Memory B cell (primary cell): ENCODE measurements at regions not wholly inside any gene's neighbourhood (a gene's known extent, or its start where the extent isn't known, plus 50 kb on each side); places are given as distances from the start of the nearest gene placed in this dataset.

Source experiments
- ATAC-seq: fragments of 150-1000 bp; cut with Tn5 transposase; 2 replicates; pipeline ENCODE4 v1.10.0; 2021; ENCODE audit warnings: low read depth, mild to moderate bottlenecking, moderate library complexity
- DNase-seq, 2 donors: peaks; one replicate each; pipeline ENCODE4 v3.0.0; 2022; ENCODE audit warnings: low spot score in 2 of 2
- H3K27ac Mint-ChIP-seq: one replicate; pipeline ENCODE4 v1.8.0; 2022; ENCODE audit warnings: mild to moderate bottlenecking, moderate library complexity, mixed read lengths
- H3K27me3 Mint-ChIP-seq: one replicate; pipeline ENCODE4 v1.8.0; 2022; ENCODE audit warnings: mixed read lengths
- H3K36me3 Mint-ChIP-seq: one replicate; pipeline ENCODE4 v1.8.0; 2022; ENCODE audit warnings: mild to moderate bottlenecking, mixed read lengths
- H3K4me1 Mint-ChIP-seq: one replicate; pipeline ENCODE4 v1.8.0; 2022; ENCODE audit warnings: mixed read lengths
- H3K4me3 Mint-ChIP-seq: one replicate; pipeline ENCODE4 v1.8.0; 2022; ENCODE audit warnings: mild to moderate bottlenecking, moderate library complexity, mixed read lengths
- H3K9me3 Mint-ChIP-seq: one replicate; pipeline ENCODE4 v1.8.0; 2022; ENCODE audit warnings: mixed read lengths

- ATAC-seq = no peak
These were observed 591.3 kb upstream of the NOX3 start for GRCh38 chr6:156046841-156047449.

GRCh38 chr6:156046268-156046665, 590.6 kb upstream of the NOX3 start:
- no peak overlapping the region for H3K27ac Mint-ChIP-seq
- DNase-seq (no peak), ATAC-seq (no peak)
- H3K4me3 Mint-ChIP-seq = no peak overlapping the region
- H3K4me1 Mint-ChIP-seq = peaks cover 3% of the 10 kb centered on the region
- no peaks in the 10 kb centered on the region for H3K36me3 Mint-ChIP-seq
- H3K27me3 Mint-ChIP-seq = no peaks in the 10 kb centered on the region
- peaks cover 6% of the 10 kb centered on the region for H3K9me3 Mint-ChIP-seq

More at GRCh38 chr6:156046841-156047449, 591.3 kb upstream of the NOX3 start:
- DNase-seq = no peak
- no peak overlapping the region for H3K4me3 Mint-ChIP-seq
- H3K27me3 Mint-ChIP-seq = no peaks in the 10 kb centered on the region
- H3K36me3 Mint-ChIP-seq = no peaks in the 10 kb centered on the region
- no peak overlapping the region for H3K27ac Mint-ChIP-seq
- H3K9me3 Mint-ChIP-seq = peaks cover 6% of the 10 kb centered on the region
- peaks cover 3% of the 10 kb centered on the region for H3K4me1 Mint-ChIP-seq

- DNase-seq (no peak), ATAC-seq (no peak)
- Mint-ChIP-seq H3K4me3 (no peak overlapping the region), H3K4me1 (peaks cover 3% of the 10 kb centered on the region), H3K27ac (no peak overlapping the region), H3K9me3 (peaks cover 6% of the 10 kb centered on the region), H3K27me3 (no peaks in the 10 kb centered on the region), H3K36me3 (no peaks in the 10 kb centered on the region)
These were observed 590.0 kb upstream of the NOX3 start for GRCh38 chr6:156045401-156046267.

- ATAC-seq = no peak
- Mint-ChIP-seq H3K27me3 (no peaks in the 10 kb centered on the region), H3K36me3 (peaks cover 5% of the 10 kb centered on the region), H3K4me1 (peaks cover 2% of the 10 kb centered on the region), H3K4me3 (no peak overlapping the region), H3K27ac (no peak overlapping the region), H3K9me3 (peaks cover 6% of the 10 kb centered on the region)
- no peak for DNase-seq
These were observed 578.0 kb upstream of the NOX3 start for GRCh38 chr6:156033598-156033997.

GRCh38 chr6:156031516-156031915, 575.9 kb upstream of the NOX3 start:
- no peak for DNase-seq
- H3K4me3 Mint-ChIP-seq = no peak overlapping the region
- peaks cover 5% of the 10 kb centered on the region for H3K36me3 Mint-ChIP-seq
- no peak overlapping the region for H3K27ac Mint-ChIP-seq
- H3K9me3 Mint-ChIP-seq = peaks cover 6% of the 10 kb centered on the region
- H3K4me1 Mint-ChIP-seq = peaks cover 6% of the 10 kb centered on the region
- peaks cover 2% of the 10 kb centered on the region for H3K27me3 Mint-ChIP-seq
- ATAC-seq = no peak

- peaks cover 5% of the 10 kb centered on the region for H3K36me3 Mint-ChIP-seq
- H3K27ac Mint-ChIP-seq = no peak overlapping the region
- H3K9me3 Mint-ChIP-seq = peaks cover 11% of the 10 kb centered on the region
- ATAC-seq (no peak), DNase-seq (no peak)
- no peak overlapping the region for H3K4me3 Mint-ChIP-seq
- H3K27me3 Mint-ChIP-seq = peaks cover 2% of the 10 kb centered on the region
- peaks cover 6% of the 10 kb centered on the region for H3K4me1 Mint-ChIP-seq
These were observed 574.4 kb upstream of the NOX3 start for GRCh38 chr6:156030053-156030452.

- peaks cover 5% of the 10 kb centered on the region for H3K36me3 Mint-ChIP-seq
- ATAC-seq (no peak), DNase-seq (no peak)
- H3K9me3 Mint-ChIP-seq = peaks cover 14% of the 10 kb centered on the region
- no peak overlapping the region for H3K27ac Mint-ChIP-seq
- H3K4me1 Mint-ChIP-seq = peaks cover 6% of the 10 kb centered on the region
- no peak overlapping the region for H3K4me3 Mint-ChIP-seq
- peaks cover 2% of the 10 kb centered on the region for H3K27me3 Mint-ChIP-seq
These were observed 573.8 kb upstream of the NOX3 start for GRCh38 chr6:156029286-156029985.

- H3K4me3 Mint-ChIP-seq = peak overlapping the region; percentile 45
- H3K36me3 Mint-ChIP-seq = peaks cover 6% of the 10 kb centered on the region
- peak overlapping the region; percentile 53 for H3K27ac Mint-ChIP-seq
- ATAC-seq = no peak
- peaks cover 6% of the 10 kb centered on the region for H3K4me1 Mint-ChIP-seq
- H3K27me3 Mint-ChIP-seq = peaks cover 2% of the 10 kb centered on the region
- no peak for DNase-seq
- peaks cover 18% of the 10 kb centered on the region for H3K9me3 Mint-ChIP-seq
These were observed 572.9 kb upstream of the NOX3 start for GRCh38 chr6:156028335-156029131.

- H3K4me1 Mint-ChIP-seq = peaks cover 6% of the 10 kb centered on the region
- peaks cover 2% of the 10 kb centered on the region for H3K27me3 Mint-ChIP-seq
- peaks cover 6% of the 10 kb centered on the region for H3K36me3 Mint-ChIP-seq
- DNase-seq = no peak
- no peak for ATAC-seq
- H3K27ac Mint-ChIP-seq = no peak overlapping the region
- peaks cover 20% of the 10 kb centered on the region for H3K9me3 Mint-ChIP-seq
- H3K4me3 Mint-ChIP-seq = no peak overlapping the region
These were observed 571.6 kb upstream of the NOX3 start for GRCh38 chr6:156027248-156027626.

GRCh38 chr6:156026486-156027247, 571.0 kb upstream of the NOX3 start:
- no peak for DNase-seq
- H3K27ac Mint-ChIP-seq = no peak overlapping the region
- peaks cover 6% of the 10 kb centered on the region for H3K4me1 Mint-ChIP-seq
- ATAC-seq = no peak
- H3K9me3 Mint-ChIP-seq = peaks cover 20% of the 10 kb centered on the region
- H3K27me3 Mint-ChIP-seq = peaks cover 2% of the 10 kb centered on the region
- H3K4me3 Mint-ChIP-seq = no peak overlapping the region
- peaks cover 6% of the 10 kb centered on the region for H3K36me3 Mint-ChIP-seq

- Mint-ChIP-seq H3K27me3 (peaks cover 2% of the 10 kb centered on the region), H3K9me3 (peaks cover 20% of the 10 kb centered on the region), H3K27ac (no peak overlapping the region), H3K4me1 (peaks cover 6% of the 10 kb centered on the region), H3K36me3 (peaks cover 6% of the 10 kb centered on the region), H3K4me3 (no peak overlapping the region)
- ATAC-seq (no peak), DNase-seq (no peak)
These were observed 568.7 kb upstream of the NOX3 start for GRCh38 chr6:156024339-156024738.

GRCh38 chr6:156021746-156022396, 566.2 kb upstream of the NOX3 start:
- ATAC-seq (no peak), DNase-seq (no peak)

GRCh38 chr6:156017838-156018237, 562.2 kb upstream of the NOX3 start:
- no peak for DNase-seq
- Mint-ChIP-seq H3K9me3 (peaks cover 6% of the 10 kb centered on the region), H3K27me3 (peaks cover 3% of the 10 kb centered on the region), H3K36me3 (no peaks in the 10 kb centered on the region), H3K27ac (no peak overlapping the region), H3K4me3 (no peak overlapping the region), H3K4me1 (peaks cover 14% of the 10 kb centered on the region)
- no peak for ATAC-seq

More at GRCh38 chr6:156021746-156022396, 566.2 kb upstream of the NOX3 start:
- peaks cover 20% of the 10 kb centered on the region for H3K9me3 Mint-ChIP-seq
- no peak overlapping the region for H3K27ac Mint-ChIP-seq
- no peaks in the 10 kb centered on the region for H3K4me1 Mint-ChIP-seq
- H3K36me3 Mint-ChIP-seq = peaks cover 6% of the 10 kb centered on the region
- no peak overlapping the region for H3K4me3 Mint-ChIP-seq
- H3K27me3 Mint-ChIP-seq = no peaks in the 10 kb centered on the region
